HG02623 (cell line): ENCODE measurements at regions not wholly inside any gene's neighbourhood (a gene's known extent, or its start where the extent isn't known, plus 50 kb on each side); places are given as distances from the start of the nearest gene placed in this dataset.

Experiments
- ATAC-seq: cut with Tn5 transposase; IDR thresholded peaks from one replicate; pipeline ENCODE4 v1.9.1; 2021; ENCODE audit warnings: moderate library complexity; ENCODE audit not compliant: unreplicated experiment

DNA sequence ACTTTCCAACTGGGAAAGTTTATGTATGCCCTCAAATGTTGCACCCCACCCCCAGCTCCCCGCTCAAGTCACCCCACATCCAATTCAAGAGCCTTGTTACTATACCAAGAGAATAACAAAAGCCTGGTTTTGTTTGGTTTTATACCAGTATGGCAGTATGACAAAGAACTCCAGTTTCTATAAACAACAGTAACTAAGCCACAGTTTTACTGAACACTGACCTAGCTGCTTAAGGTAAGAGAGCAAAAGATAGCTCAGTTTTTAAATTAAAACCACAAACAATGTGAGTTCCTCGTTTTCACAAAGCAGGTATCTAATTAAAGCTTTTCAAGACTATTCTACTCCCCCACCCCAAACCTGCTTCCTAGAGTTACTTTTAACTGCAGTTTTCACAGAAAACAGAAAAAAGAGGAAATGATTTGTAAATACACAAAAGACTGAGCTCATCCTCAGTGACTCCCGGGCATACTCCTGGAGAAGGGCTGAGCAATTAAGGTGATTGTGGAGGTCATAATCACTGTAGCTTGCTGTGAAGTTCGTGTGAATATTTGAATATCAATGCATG lies 59.3 kb upstream of the LHX8 start:
- no peak for ATAC-seq

DNA sequence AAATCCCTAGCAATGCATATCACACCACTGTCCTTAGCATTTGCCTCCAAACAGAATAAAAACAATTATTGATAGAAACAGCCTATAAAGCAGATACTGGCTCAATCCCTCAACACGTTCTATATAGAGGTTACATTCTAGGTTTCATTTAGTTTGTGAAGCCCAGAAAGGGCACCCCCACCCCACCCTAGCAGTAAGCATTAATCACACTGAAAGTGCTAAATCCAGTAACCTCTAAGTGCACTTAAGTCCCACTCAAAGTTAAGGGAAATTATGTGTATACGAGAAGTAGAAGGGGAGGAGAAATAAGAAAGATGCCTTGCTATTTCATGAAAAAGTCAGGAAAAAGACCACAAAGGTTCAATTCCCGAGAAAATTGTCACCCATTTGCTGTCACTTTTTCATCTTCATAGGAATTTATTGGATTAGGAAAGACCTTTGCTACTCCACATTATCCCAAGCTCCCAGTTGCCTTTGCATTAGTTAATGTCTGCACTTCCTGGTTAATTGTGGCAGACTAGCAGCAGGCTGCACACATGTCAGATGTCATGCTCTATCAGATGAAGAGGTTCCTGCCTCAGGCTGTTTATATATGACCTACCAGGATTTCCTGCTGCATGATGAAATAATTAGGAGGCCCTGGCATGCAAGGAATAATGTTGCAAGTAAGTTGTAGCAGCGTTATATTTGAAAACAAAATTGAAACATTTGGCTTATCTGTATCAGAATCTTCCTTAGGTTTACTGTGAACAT lies 54.5 kb upstream of the LHX8 start:
- no peak for ATAC-seq

DNA sequence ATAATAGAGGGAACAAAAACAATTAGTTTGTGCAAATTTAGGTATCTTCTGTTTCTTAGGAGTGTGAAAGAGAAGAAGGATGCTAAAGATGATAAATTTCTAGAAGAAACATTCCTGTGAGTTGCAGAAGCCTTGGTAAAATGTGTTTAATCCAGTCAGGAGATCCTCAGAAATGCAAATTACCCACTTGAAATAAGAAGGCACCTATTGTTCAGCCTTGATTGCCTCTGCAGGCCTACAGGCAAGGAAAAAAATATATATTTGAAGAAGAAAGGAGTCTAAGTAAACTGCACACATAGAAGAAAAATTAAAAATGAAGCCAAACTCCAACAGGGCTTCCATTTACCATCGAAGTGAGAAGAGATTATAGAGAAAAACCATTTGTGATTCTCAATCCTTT lies 51.0 kb upstream of the LHX8 start:
- no peak for ATAC-seq

GRCh38 chr1:75083848-75084514 lies 50.2 kb upstream of the LHX8 start:
- ATAC-seq = no peak
